IPS-18c (cell line): ENCODE measurements at regions not wholly inside any gene's neighbourhood (a gene's known extent, or its start where the extent isn't known, plus 50 kb on each side); places are given as distances from the start of the nearest gene placed in this dataset.

ENCODE experiments used
- H3K4me3 ChIP-seq: 2 replicates; pipeline ENCODE4 v1.7.0; 2013; ENCODE audit warnings: low read depth, mild to moderate bottlenecking, low read length, moderate library complexity; ENCODE audit not compliant: insufficient read depth
- H3K9me3 ChIP-seq: one replicate; pipeline ENCODE4 v1.6.1; 2013; ENCODE audit warnings: mild to moderate bottlenecking, low read length, moderate library complexity; ENCODE audit not compliant: control insufficient read depth, insufficient read depth

DNA sequence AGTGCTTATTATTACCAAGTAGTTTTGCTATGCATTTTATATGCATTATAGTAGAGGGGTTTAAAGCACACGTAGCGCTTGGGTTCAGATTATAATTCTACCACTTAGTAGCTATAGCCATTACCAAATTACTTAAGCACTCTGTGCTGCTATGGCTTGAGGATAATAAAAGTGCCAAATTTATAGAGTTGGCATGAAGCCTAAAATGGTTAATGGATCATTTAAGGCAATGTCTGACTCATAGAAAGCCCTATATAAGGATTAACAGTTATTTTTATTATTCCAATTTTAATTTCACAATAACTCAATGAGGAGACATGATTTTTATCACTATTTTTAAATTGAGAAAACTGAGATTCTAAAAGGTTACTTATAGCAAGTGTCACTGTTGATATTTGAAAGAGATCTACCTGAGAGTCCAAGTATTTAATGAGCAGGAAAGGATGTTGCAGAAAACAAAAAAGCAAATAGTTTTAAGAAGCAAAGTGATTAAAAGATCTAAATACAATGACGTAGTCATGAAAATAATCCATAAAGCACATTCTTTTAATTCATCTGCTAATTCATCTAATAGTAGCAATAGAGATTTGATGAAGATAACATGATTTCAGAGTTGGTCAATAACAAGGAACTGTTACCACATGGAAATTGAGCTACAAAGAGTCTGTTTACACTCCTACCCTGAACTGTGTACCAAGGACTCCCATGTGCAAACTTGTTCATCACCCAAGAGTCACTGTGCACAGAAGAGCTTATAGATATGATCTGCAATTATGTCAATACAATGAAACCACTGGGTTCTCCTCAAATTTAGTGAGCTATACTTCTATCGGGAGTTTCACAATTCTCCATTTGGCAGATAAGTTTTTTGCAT lies 78.8 kb upstream of the DTNA start:
- no peaks in the 10 kb centered on the region for H3K9me3 ChIP-seq
- no peak overlapping the region for H3K4me3 ChIP-seq

- Histone ChIP-seq H3K9me3 (no peaks in the 10 kb centered on the region), H3K4me3 (no peak overlapping the region)
These were observed 77.8 kb upstream of the DTNA start for GRCh38 chr18:34632321-34632720.

DNA sequence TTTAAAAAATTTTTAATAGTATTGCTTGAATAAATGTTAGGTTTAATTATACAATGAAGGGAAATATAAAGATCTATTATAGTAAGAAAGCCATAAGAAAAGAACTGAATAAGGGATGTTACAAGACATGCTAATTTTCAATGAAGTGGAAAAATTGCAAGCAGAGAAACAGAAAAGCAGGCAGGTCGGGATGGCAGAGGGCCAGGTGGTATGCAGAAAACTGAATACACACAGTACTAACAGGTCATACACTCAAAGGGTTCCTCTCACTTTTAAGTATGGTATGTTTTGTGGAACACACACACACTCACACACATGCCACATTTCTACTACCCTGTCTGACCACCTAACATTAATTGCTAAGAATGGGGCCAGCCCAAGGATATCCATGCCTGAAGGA lies 76.7 kb upstream of the DTNA start:
- no peaks in the 10 kb centered on the region for H3K9me3 ChIP-seq
- H3K4me3 ChIP-seq, result no peak overlapping the region

DNA sequence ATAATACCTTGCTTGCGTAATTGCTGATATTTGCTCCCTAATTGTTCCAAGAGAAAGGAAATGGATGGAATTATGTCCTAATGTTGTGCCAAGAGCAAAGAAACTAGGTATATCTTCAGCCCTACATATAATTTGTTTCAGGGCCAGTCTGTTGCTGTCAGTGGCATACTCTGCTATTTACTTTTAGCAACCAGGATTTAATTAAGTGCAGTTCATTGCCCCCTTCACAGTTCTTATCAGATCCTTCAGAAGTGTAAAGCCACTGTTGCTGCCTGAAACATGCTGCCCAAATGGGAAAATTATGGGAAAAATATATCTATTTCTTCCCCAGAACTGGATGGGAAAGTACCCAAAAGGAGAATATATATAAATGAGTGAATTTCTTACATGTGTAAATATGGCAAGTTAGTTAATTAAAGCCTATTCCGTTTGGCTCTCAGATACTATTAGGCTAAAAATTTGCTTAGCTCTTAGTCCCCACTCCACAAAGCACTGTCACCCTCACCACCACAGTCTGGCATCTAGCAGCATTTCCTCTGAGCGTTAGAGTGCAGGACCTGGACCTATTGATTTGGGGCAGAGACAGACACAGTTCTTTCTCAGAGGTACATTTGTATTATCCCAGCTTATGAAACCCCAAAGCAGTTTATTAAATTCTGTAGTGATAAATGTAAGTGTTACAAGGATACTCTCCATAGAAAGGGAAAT lies 72.8 kb upstream of the DTNA start:
- no peak overlapping the region for H3K4me3 ChIP-seq
- H3K9me3 ChIP-seq, result no peaks in the 10 kb centered on the region

DNA sequence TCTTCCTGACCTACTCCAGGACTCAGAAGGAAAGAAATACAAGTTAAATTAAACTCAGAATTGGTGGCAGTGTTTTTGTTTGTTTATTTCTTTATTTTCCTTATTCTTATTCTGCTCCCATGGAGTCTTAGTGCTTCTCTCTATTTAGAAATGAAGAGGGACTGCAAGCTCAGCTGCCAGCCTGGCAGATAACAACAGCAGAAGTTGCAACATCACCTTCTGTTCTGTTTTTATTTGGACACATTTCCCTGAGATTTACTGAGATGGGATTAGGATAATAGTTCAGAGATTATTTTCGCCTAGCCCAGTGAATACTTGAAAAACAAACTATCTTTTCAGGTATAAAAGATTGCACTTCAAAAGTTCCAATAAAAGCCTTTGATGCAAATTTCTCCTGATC lies 70.4 kb upstream of the DTNA start:
- Histone ChIP-seq H3K4me3 (no peak overlapping the region), H3K9me3 (no peaks in the 10 kb centered on the region)

DNA sequence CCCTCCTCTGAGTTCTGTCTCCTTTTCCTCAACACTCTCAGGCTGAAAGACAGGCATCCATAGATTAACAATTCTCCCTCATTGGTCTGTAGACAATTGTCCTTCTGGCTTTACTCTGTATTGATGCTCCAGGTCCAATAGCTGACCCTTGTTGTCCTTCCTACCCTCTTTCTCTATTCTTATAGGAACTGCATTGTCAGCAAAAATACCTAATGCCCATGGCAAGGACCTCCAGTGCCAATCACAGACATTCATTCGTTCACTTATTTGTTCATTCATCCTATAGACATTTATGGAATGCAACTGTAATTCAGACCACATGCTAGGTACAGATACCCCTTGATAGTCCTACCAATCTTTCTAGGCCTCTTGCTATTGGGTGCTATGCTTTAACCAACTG lies 69.8 kb upstream of the DTNA start:
- Histone ChIP-seq H3K9me3 (no peaks in the 10 kb centered on the region), H3K4me3 (no peak overlapping the region)

GRCh38 chr18:34643989-34644388 lies 66.1 kb upstream of the DTNA start:
- H3K9me3 ChIP-seq, result no peaks in the 10 kb centered on the region
- no peak overlapping the region for H3K4me3 ChIP-seq

DNA sequence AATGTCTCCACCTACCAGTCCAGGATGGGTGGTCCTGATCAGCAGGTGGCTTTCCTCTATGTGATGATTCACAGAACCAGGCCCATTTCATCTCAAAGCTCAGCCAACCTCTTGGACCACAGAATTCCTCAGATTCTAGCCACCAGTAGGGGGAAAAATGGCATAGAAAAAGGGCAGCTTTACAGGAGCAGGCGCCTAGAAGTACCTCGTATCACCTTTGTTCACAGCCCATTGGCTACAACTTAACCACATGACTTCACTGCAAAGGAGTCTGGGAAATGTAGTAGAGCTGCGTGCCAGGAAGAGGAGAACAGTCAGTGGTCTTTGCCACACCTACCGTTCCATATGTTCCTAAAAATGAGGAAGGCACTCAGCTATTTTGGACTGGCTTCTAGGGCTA lies 62.8 kb upstream of the DTNA start:
- H3K4me3 ChIP-seq, result no peak overlapping the region
- no peaks in the 10 kb centered on the region for H3K9me3 ChIP-seq

DNA sequence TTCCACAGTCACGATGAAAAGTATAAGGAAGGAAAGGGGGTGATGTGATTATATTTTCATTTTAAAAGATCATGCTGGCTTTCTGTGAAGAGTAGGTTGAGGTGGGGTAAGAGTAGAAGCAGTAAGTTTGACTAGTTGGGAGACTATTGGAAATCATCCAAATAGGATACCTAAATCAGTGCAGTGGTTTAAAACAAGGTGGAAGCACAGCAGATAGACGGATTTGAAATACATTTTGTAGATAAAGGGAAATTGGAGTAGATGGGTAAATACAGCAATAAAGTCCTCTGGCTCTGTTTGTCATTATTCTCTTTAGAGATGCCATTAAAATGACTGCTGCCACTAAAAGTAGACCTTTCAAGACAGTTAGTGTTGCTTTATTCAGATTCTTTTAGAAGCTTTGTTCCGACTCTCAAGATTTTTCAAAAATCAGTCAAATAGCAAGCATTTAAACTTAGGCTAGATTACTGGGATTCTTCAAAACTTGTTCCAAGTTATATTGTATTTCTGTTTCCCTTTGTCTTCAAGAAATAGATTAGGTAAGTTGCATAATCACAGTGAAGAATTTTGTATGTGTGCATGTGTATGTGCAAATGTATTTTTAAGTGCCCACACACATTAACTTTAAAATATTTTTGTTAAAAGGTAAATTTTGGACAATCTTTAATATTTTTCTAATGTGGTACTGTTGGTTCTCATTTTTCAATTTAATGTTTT lies 61.7 kb upstream of the DTNA start:
- no peak overlapping the region for H3K4me3 ChIP-seq
- H3K9me3 ChIP-seq, result no peaks in the 10 kb centered on the region

GRCh38 chr18:34649080-34649479 lies 61.0 kb upstream of the DTNA start:
- Histone ChIP-seq H3K9me3 (no peaks in the 10 kb centered on the region), H3K4me3 (no peak overlapping the region)

DNA sequence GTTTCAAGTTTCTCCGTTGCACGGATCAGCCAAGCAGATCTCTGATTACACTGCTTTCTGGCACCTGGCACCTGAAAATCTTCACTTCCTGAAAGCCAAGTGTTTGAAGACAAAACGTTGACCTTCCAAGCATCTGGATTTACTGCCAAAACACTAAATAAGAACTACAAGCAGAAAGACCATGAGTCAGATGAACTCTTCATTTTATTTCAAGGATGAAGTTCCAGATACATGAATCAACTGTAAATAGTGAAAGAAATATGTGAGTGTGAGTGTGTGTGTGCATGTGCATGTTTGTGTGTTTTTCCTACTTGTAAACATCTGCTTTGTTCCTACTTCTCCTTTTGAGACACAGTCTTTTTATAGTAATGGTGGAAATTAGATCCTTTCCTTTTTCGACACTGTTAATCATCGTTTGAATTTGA lies 60.0 kb upstream of the DTNA start:
- Histone ChIP-seq H3K9me3 (no peaks in the 10 kb centered on the region), H3K4me3 (no peak overlapping the region)

DNA sequence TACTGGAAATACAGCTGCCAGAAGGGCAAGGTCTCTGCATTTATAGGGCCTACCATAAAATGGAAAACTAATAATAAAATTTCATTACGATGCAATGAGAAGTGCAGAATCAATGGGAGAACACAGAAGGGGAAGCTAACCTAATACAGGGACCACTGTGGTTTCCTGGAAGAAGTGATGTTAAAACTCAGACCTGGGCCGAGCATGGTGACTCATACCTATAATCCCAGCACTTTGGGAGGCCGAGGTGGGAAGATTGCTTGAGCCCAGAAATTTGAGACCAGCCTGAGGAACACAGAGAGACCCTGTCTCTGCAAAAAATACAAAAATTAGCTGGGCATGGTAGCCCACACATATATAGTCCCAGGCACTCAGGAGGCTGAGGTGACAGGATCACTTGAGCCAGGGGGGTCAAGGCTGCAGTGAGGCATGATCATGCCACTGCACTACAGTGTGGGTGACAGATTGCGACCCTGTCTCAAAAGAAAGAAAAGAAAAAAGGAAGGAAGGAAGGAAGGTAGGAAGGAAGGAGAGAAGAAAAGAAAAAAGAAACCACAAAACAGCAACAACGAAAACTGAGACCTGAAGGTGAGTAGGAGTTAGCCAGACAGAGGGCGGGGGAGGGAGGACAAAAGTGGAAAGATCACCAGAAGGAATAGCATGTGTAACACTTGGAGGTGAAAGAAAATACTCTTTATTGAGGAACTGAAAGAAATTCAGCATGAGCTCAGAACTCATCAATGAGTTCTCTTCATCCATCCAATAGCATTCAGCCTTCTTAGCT lies 58.3 kb upstream of the DTNA start:
- Histone ChIP-seq H3K4me3 (no peak overlapping the region), H3K9me3 (no peaks in the 10 kb centered on the region)

DNA sequence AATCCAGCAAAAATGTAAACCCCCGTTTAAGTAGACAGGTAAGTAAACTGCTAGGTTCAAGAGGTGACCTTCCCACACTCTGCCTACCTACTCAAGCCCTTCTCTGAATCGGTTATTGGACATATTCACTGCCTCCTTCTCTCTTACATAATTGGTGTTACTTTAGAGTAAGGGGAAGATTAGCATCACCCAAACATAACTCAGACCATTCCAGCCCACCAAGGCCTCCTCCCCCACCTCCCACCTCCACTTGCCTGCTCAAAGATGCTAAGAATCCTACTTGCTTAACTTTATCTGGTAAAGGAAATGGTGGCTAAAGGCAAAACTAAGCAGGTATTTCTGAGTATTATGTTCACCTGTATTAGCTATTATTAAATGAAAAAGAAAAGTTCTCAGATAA lies 55.0 kb upstream of the DTNA start:
- Histone ChIP-seq H3K4me3 (no peak overlapping the region), H3K9me3 (no peaks in the 10 kb centered on the region)

DNA sequence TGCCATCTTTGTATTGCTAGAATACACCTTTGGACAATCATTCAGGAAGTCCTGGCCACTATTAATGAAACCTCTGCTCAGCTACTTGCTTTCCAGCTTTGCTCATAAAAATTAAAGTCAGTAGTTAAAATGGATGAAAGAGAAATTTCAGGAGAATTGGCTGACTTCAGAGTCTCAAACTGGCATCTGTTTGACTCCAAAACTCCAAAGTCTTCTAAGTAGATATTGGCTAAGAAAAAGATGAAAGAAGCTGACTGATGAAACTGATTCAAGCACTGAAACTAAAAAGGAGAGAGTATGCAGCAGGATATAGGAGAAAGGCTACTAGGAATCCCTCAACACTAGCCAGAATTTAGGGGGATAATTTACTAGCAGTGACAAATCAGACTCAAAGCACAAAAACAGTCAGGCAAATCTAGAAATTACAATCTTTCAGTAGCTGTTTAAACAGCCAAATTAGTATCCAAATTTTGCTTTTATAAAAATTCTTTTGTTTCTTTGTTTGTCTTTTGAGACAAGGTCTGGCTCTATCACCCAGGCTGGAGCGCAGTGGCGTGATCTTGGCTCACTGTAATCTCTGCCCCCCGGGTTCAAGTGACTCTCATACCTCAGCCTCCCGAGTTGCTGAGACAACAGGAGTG lies 52.1 kb upstream of the DTNA start:
- Histone ChIP-seq H3K4me3 (no peak overlapping the region), H3K9me3 (no peaks in the 10 kb centered on the region)

GRCh38 chr18:34659579-34660517 lies 50.2 kb upstream of the DTNA start:
- Histone ChIP-seq H3K4me3 (no peak overlapping the region; the same call in 1 of the 2 replicates), H3K9me3 (no peaks in the 10 kb centered on the region)
